ENCODE measurements at regions not wholly inside any gene's neighbourhood (a gene's known extent, or its start where the extent isn't known, plus 50 kb on each side); places are given as distances from the start of the nearest gene placed in this dataset.

- CTCF ChIA-PET: no interaction called here
- Histone ChIP-seq H3K4me3 (replicated peaks in 1 of 2; ENCODE audit: low read depth in 1 of 2, low read length in 2 of 2) (no peak overlapping the region), H3K9me2 (ENCODE audit: insufficient read depth) (no peaks in the 10 kb centered on the region), H2AFZ (ENCODE audit: low read depth, low read length, poor library complexity, severe bottlenecking) (no peak overlapping the region), H3K36me3 (ENCODE audit: control insufficient read depth in 1 of 2, insufficient read depth in 2 of 2, low read length in 2 of 2) (no peaks in the 10 kb centered on the region), H3K79me2 (ENCODE audit: insufficient read depth, low read length) (no peaks in the 10 kb centered on the region), H3K9ac (ENCODE audit: low read length) (no peak overlapping the region), H3K9me3 (ENCODE audit: control insufficient read depth in 1 of 2, insufficient read depth in 1 of 2, low read depth in 1 of 2, low read length in 2 of 2) (no peaks in the 10 kb centered on the region; a peak in 1 of 4 replicates), H3K27ac (ENCODE audit: low read depth, low read length) (no peak overlapping the region), H3K27me3 (ENCODE audit: insufficient read depth, low read length) (no peaks in the 10 kb centered on the region; the same call in 1 of the 2 replicates), H3K4me1 (ENCODE audit: control insufficient read depth in 1 of 2, insufficient read depth in 2 of 2, low read length in 2 of 2) (no peaks in the 10 kb centered on the region), H3K4me2 (ENCODE audit: low read length) (no peak overlapping the region), H4K20me1 (ENCODE audit: insufficient read depth) (no peaks in the 10 kb centered on the region)
- TF ChIP-seq ZNF274 (IDR thresholded peaks at IDR 0.05; ENCODE audit: low read depth, low read length): no peak
- no peak for TF ChIP-seq ZBTB33 (IDR thresholded peaks at IDR 0.05; ENCODE audit: extremely low read depth, insufficient replicate concordance, low read length)
- no peak for TF ChIP-seq JUND (IDR thresholded peaks at IDR 0.05)
- TF ChIP-seq EZH2phosphoT487 (IDR thresholded peaks at IDR 0.05; ENCODE audit: borderline replicate concordance): no peak
- no peak for TF ChIP-seq POLR2A (IDR thresholded peaks at IDR 0.05; ENCODE audit: borderline replicate concordance, extremely low read depth, insufficient read depth, insufficient read length)
- TF ChIP-seq SRF (IDR thresholded peaks at IDR 0.05; ENCODE audit: low read depth): no peak
- TF ChIP-seq, protein P1, sequence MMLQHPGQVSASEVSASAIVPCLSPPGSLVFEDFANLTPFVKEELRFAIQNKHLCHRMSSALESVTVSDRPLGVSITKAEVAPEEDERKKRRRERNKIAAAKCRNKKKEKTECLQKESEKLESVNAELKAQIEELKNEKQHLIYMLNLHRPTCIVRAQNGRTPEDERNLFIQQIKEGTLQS (IDR thresholded peaks at IDR 0.05): no peak
- no peak for TF ChIP-seq YY1 (IDR thresholded peaks at IDR 0.05; ENCODE audit: extremely low read depth, insufficient replicate concordance, low read depth, low read length)
- no peak for TF ChIP-seq FOSL1 (IDR thresholded peaks at IDR 0.05; ENCODE audit: low read depth)
- TF ChIP-seq, protein P2, sequence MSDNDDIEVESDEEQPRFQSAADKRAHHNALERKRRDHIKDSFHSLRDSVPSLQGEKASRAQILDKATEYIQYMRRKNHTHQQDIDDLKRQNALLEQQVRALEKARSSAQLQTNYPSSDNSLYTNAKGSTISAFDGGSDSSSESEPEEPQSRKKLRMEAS (IDR thresholded peaks at IDR 0.05): no peak
- no peak for TF ChIP-seq TCF7L2 (IDR thresholded peaks at IDR 0.05; ENCODE audit: borderline replicate concordance, extremely low read depth, insufficient read depth, insufficient read length)
- TF ChIP-seq CEBPB (IDR thresholded peaks at IDR 0.05; ENCODE audit: low read depth): no peak
- no peak for TF ChIP-seq SIN3A (IDR thresholded peaks at IDR 0.05; ENCODE audit: low read depth)
- no peak for TF ChIP-seq CBX3 (IDR thresholded peaks at IDR 0.05; ENCODE audit: low read depth)
- no peak for TF ChIP-seq EGR1 (IDR thresholded peaks at IDR 0.05; ENCODE audit: low read depth)
- no peak for ATAC-seq
- POLR2A ChIA-PET: no interaction called here
- RAD21 ChIA-PET (ENCODE audit: low non-redundant PET in 1 of 2, low total read pairs in 2 of 2, uncharacterized antibody in 2 of 2, unreplicated experiment in 2 of 2): no interaction called here
- no TSS peak for BruUV-seq (replicated peaks)
- no peak for DNase-seq (ENCODE audit: low read depth, low spot score)
- intact Hi-C loops (cut with micrococcal nuclease): no loop called here
Measured at GRCh38 chr11:129546266-129546665, 170.6 kb downstream of the BARX2 start.

Data from HCT116 (cell line).